Erythroblast (primary cell): ENCODE measurements at regions not wholly inside any gene's neighbourhood (a gene's known extent, or its start where the extent isn't known, plus 50 kb on each side); places are given as distances from the start of the nearest gene placed in this dataset.

Source experiments
- GATA1 ChIP-seq: IDR thresholded peaks from 2 replicates; pipeline ENCODE4 v1.6.1; 2011; ENCODE audit warnings: low read depth, mild to moderate bottlenecking, control low read depth, low read length, moderate library complexity
- POLR2A ChIP-seq: IDR thresholded peaks from 2 replicates; pipeline ENCODE4 v1.6.1; 2011; ENCODE audit warnings: mild to moderate bottlenecking, low read length

DNA sequence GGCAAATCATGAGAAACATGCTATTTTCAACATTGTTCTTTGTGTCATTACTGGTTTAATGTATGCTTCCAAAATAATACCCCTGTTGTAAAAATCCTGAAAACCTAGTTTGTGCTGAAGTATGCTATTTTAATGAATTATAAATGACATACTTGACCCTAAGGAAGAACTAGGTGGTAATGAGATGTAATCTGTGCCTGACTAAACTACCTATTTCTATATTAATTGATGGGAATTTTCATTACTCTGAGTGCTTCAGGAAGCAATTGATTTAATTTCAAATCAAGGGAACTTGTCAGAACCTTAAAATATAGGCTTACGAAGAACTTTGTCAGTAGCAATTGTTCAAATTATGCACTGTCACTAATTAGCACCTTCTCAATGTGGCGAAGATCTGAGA, 1005.6 kb upstream of the SLC10A2 start:
- TF ChIP-seq POLR2A (no peak), GATA1 (no peak)
